Keratinocyte (primary cell): ENCODE measurements at regions not wholly inside any gene's neighbourhood (a gene's known extent, or its start where the extent isn't known, plus 50 kb on each side); places are given as distances from the start of the nearest gene placed in this dataset.

Source experiments
- DNase-seq: peaks from one replicate; pipeline ENCODE4 v3.0.0-alpha.2; 2011; ENCODE audit warnings: low read depth, missing footprints, low spot score
- FAIRE-seq: peaks from 2 replicates; lab custom pipeline; 2011; peaks lifted over from hg19 to GRCh38; lab: Jason Lieb, UNC
- H2AFZ ChIP-seq: 2 replicates; pipeline ENCODE4 v1.6.0; 2012; ENCODE audit warnings: low read length, control low read depth, inconsistent platforms; ENCODE audit not compliant: control insufficient read depth
- H3K27ac ChIP-seq: 2 replicates; pipeline ENCODE4 v1.5.1; 2011; ENCODE audit warnings: low read length; ENCODE audit not compliant: control insufficient read depth, insufficient read depth
- H3K27me3 ChIP-seq: 3 replicates; pipeline ENCODE4 v1.6.0; 2011; ENCODE audit warnings: low read length; ENCODE audit not compliant: control insufficient read depth, insufficient read depth; ENCODE audit errors: extremely low read depth
- H3K36me3 ChIP-seq, 2 experiments: 2 replicates in 1 of 2; 3 replicates in 1 of 2; pipeline ENCODE4 v1.5.1; 2011; ENCODE audit warnings: low read length in 2 of 2, mild to moderate bottlenecking in 1 of 2; ENCODE audit not compliant: control insufficient read depth in 2 of 2, insufficient read depth in 2 of 2; ENCODE audit errors: extremely low read depth in 1 of 2
- H3K4me1 ChIP-seq: 3 replicates; pipeline ENCODE4 v1.5.1; 2011; ENCODE audit warnings: low read length; ENCODE audit not compliant: control insufficient read depth, insufficient read depth; ENCODE audit errors: extremely low read depth
- H3K4me2 ChIP-seq: 3 replicates; pipeline ENCODE4 v1.6.0; 2011; ENCODE audit warnings: low read depth, low read length; ENCODE audit not compliant: control insufficient read depth, insufficient read depth; ENCODE audit errors: extremely low read depth
- H3K4me3 ChIP-seq, 3 experiments: fragments of 200-600 bp in 1 of 3; sonication (generic) in 1 of 3; 2 replicates in 2 of 3; 3 replicates in 1 of 3; pipeline ENCODE4 v1.5.1; 2011 to 2016; ENCODE audit warnings: low read length in 3 of 3, mild to moderate bottlenecking in 3 of 3, control low read depth in 2 of 3, inconsistent platforms in 1 of 3, low read depth in 1 of 3, mixed read lengths in 1 of 3, mixed run types in 1 of 3, moderate library complexity in 1 of 3; ENCODE audit not compliant: control insufficient read depth in 2 of 3, insufficient read depth in 2 of 3; ENCODE audit errors: extremely low read depth in 1 of 3
- H3K79me2 ChIP-seq: 2 replicates; pipeline ENCODE4 v1.6.0; 2012; ENCODE audit warnings: low read length; ENCODE audit not compliant: control insufficient read depth, insufficient read depth
- H3K9ac ChIP-seq: 3 replicates; pipeline ENCODE4 v1.6.0; 2011; ENCODE audit warnings: low read length; ENCODE audit not compliant: control insufficient read depth, insufficient read depth; ENCODE audit errors: extremely low read depth
- H3K9me1 ChIP-seq: 3 replicates; pipeline ENCODE4 v1.6.0; 2011; ENCODE audit warnings: low read length; ENCODE audit not compliant: control insufficient read depth, insufficient read depth; ENCODE audit errors: extremely low read depth
- H3K9me3 ChIP-seq: 2 replicates; pipeline ENCODE4 v1.5.1; 2012; ENCODE audit warnings: low read depth, low read length; ENCODE audit not compliant: control insufficient read depth
- H4K20me1 ChIP-seq: 3 replicates; pipeline ENCODE4 v1.6.0; 2011; ENCODE audit warnings: low read length; ENCODE audit not compliant: control insufficient read depth, insufficient read depth; ENCODE audit errors: extremely low read depth
- EZH2 ChIP-seq: IDR thresholded peaks from one replicate; pipeline ENCODE4 v1.6.1; 2012; ENCODE audit warnings: inconsistent platforms, mild to moderate bottlenecking, low read length, moderate library complexity
- dilution Hi-C: fragments of 300-500 bp; cut with MboI; formaldehyde crosslinking; loops from one replicate; pipeline ENCODE4 v1.7.0; 2020; ENCODE audit warnings: low sequenced_read_pairs; ENCODE audit not compliant: extremely low pct_ligation_motif_present
- TF ChIP-seq, protein P1 (sequence below), 3 experiments: IDR thresholded peaks in 1 of 3; conservative IDR thresholded peaks in 1 of 3; optimal IDR thresholded peaks in 1 of 3; 2 replicates in 2 of 3; 3 replicates in 1 of 3; pipeline versions ENCODE3 to v1.5.1; 2011; ENCODE audit warnings: low read length in 3 of 3, mild to moderate bottlenecking in 3 of 3, moderate library complexity in 2 of 3, control low read depth in 1 of 3, inconsistent platforms in 1 of 3; ENCODE audit not compliant: insufficient read depth in 2 of 3; ENCODE audit errors: extremely low read depth in 1 of 3

GRCh38 chr15:58344213-58345070 lies 87.3 kb upstream of the LIPC start:
- no peaks in the 10 kb centered on the region for H3K9me1 ChIP-seq
- H3K27me3 ChIP-seq: no peaks in the 10 kb centered on the region
- H3K9me3 ChIP-seq: no peaks in the 10 kb centered on the region
- no peak overlapping the region for H3K4me2 ChIP-seq
- no peak for DNase-seq
- H3K27ac ChIP-seq: no peak overlapping the region
- H3K36me3 ChIP-seq: no peaks in the 10 kb centered on the region
- FAIRE-seq: no peak
- no peak overlapping the region for H3K4me3 ChIP-seq
- H2AFZ ChIP-seq: no peak overlapping the region
- peaks cover 5% of the 10 kb centered on the region for H3K4me1 ChIP-seq
- no peak overlapping the region for H3K9ac ChIP-seq
- H4K20me1 ChIP-seq: no peaks in the 10 kb centered on the region
- H3K79me2 ChIP-seq: no peaks in the 10 kb centered on the region
- dilution Hi-C loops: no loop called here
- no peak for TF ChIP-seq EZH2
- TF ChIP-seq, protein P1, sequence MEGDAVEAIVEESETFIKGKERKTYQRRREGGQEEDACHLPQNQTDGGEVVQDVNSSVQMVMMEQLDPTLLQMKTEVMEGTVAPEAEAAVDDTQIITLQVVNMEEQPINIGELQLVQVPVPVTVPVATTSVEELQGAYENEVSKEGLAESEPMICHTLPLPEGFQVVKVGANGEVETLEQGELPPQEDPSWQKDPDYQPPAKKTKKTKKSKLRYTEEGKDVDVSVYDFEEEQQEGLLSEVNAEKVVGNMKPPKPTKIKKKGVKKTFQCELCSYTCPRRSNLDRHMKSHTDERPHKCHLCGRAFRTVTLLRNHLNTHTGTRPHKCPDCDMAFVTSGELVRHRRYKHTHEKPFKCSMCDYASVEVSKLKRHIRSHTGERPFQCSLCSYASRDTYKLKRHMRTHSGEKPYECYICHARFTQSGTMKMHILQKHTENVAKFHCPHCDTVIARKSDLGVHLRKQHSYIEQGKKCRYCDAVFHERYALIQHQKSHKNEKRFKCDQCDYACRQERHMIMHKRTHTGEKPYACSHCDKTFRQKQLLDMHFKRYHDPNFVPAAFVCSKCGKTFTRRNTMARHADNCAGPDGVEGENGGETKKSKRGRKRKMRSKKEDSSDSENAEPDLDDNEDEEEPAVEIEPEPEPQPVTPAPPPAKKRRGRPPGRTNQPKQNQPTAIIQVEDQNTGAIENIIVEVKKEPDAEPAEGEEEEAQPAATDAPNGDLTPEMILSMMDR (optimal IDR thresholded peaks at IDR 0.05 in 1 of 3, IDR thresholded peaks at IDR 0.05 in 1 of 3, conservative IDR thresholded peaks at IDR 0.05 in 1 of 3; ENCODE audit: extremely low read depth in 1 of 3, insufficient read depth in 2 of 3, low read length in 3 of 3): no peak

GRCh38 chr15:58346361-58346760 lies 85.4 kb upstream of the LIPC start:
- TF ChIP-seq, protein P1 (optimal IDR thresholded peaks at IDR 0.05 in 1 of 3, IDR thresholded peaks at IDR 0.05 in 1 of 3, conservative IDR thresholded peaks at IDR 0.05 in 1 of 3; ENCODE audit: extremely low read depth in 1 of 3, insufficient read depth in 2 of 3, low read length in 3 of 3): no peak
- no peak for TF ChIP-seq EZH2
- Histone ChIP-seq H3K9me3 (no peaks in the 10 kb centered on the region), H3K9me1 (no peaks in the 10 kb centered on the region), H3K36me3 (no peaks in the 10 kb centered on the region), H3K27ac (no peak overlapping the region), H3K27me3 (no peaks in the 10 kb centered on the region), H3K4me2 (peak overlapping the region; percentile 36), H4K20me1 (no peaks in the 10 kb centered on the region), H3K79me2 (no peaks in the 10 kb centered on the region), H3K9ac (no peak overlapping the region), H3K4me1 (peaks cover 5% of the 10 kb centered on the region), H3K4me3 (no peak overlapping the region), H2AFZ (peak overlapping the region; percentile 74)
- dilution Hi-C loops: no loop called here
- FAIRE-seq (no peak), DNase-seq (peak; percentile 49)
